ENCODE measurements at regions not wholly inside any gene's neighbourhood (a gene's known extent, or its start where the extent isn't known, plus 50 kb on each side); places are given as distances from the start of the nearest gene placed in this dataset.

- no peak for DNase-seq (ENCODE audit: low read depth)
Observed at GRCh38 chr1:86229405-86229975, 72.9 kb upstream of the COL24A1 start.

- no peak for DNase-seq (ENCODE audit: low read depth)
Observed at GRCh38 chr1:86228546-86228945, 72.0 kb upstream of the COL24A1 start.

GRCh38 chr1:86227026-86227425 lies 70.5 kb upstream of the COL24A1 start:
- DNase-seq (ENCODE audit: low read depth): peak; percentile 55

GRCh38 chr1:86226204-86226603 lies 69.6 kb upstream of the COL24A1 start:
- no peak for DNase-seq (ENCODE audit: low read depth)

GRCh38 chr1:86224651-86225310 lies 68.2 kb upstream of the COL24A1 start:
- no peak for DNase-seq (ENCODE audit: low read depth)

GRCh38 chr1:86218859-86219258 lies 62.3 kb upstream of the COL24A1 start:
- DNase-seq (ENCODE audit: low read depth): no peak

- DNase-seq (ENCODE audit: low read depth): no peak
Observed at GRCh38 chr1:86214605-86215004, 58.0 kb upstream of the COL24A1 start.

GRCh38 chr1:86209346-86209745 lies 52.8 kb upstream of the COL24A1 start:
- DNase-seq (ENCODE audit: low read depth): no peak

- DNase-seq (ENCODE audit: low read depth): peak; percentile 97
Observed at GRCh38 chr1:86207323-86207722, 50.8 kb upstream of the COL24A1 start.
